Right lobe of liver (tissue), 4 donors: ENCODE measurements at regions not wholly inside any gene's neighbourhood (a gene's known extent, or its start where the extent isn't known, plus 50 kb on each side); places are given as distances from the start of the nearest gene placed in this dataset.

ENCODE experiments used
- POLR2A ChIP-seq: fragments of 450-650 bp; IDR thresholded peaks from one replicate; pipeline ENCODE4 v1.6.1; 2017; ENCODE audit warnings: antibody characterized with exemption, mild to moderate bottlenecking
- TF ChIP-seq, protein P1 (sequence below), 4 donors: fragments of 200-600 bp in 3 of 4; fragments of 450-650 bp in 1 of 4; IDR thresholded peaks; one replicate each; pipeline versions ENCODE4 v1.5.1 to v1.8.0; 2016 to 2022; ENCODE audit warnings: antibody characterized with exemption in 4 of 4, mild to moderate bottlenecking in 2 of 4
- donor health status: DM: no; HTN: no; CAD: no.
- donor health status: DM: no; HTN: no; CAD: no.
- donor health status: DM: no; HTN: yes; CAD: no.

DNA sequence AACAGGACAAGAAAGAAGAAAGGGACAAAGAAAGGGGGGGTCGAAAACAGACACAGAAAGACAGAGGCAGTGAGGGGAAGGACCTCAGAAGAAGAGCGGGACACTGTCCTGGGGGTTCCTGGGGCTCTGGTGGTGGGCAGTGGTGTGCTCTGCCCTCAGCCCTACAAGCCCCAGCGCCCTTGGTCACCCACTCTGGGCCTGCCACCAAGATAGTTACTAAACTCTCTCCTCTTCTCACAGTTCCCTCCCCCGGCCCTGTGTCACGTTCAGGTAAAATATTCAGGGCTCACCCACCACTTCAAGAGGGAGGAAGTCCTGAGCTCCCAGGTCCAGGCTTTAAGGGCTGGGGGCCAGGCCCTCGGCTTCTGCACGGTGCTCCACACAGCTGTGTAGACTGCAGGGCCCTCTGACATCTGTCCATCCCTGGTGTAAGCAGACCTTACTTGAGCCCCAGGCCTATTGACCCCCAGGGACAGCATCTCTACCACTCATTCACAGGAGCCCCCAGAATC lies 87.4 kb downstream of the MRPL14 start:
- TF ChIP-seq, protein P1, sequence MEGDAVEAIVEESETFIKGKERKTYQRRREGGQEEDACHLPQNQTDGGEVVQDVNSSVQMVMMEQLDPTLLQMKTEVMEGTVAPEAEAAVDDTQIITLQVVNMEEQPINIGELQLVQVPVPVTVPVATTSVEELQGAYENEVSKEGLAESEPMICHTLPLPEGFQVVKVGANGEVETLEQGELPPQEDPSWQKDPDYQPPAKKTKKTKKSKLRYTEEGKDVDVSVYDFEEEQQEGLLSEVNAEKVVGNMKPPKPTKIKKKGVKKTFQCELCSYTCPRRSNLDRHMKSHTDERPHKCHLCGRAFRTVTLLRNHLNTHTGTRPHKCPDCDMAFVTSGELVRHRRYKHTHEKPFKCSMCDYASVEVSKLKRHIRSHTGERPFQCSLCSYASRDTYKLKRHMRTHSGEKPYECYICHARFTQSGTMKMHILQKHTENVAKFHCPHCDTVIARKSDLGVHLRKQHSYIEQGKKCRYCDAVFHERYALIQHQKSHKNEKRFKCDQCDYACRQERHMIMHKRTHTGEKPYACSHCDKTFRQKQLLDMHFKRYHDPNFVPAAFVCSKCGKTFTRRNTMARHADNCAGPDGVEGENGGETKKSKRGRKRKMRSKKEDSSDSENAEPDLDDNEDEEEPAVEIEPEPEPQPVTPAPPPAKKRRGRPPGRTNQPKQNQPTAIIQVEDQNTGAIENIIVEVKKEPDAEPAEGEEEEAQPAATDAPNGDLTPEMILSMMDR (IDR thresholded peaks at IDR 0.05): no peak
- no peak for TF ChIP-seq POLR2A
